Activated naive CD8-positive, alpha-beta T cell treated with anti-CD3 and anti-CD28 coated beads for 36 hours (primary cell): ENCODE measurements at regions not wholly inside any gene's neighbourhood (a gene's known extent, or its start where the extent isn't known, plus 50 kb on each side); places are given as distances from the start of the nearest gene placed in this dataset.

ENCODE experiments used
- DNase-seq: peaks from one replicate; pipeline ENCODE4 v3.0.0; 2021
- H3K27ac Mint-ChIP-seq: one replicate; pipeline ENCODE4 v1.8.0; 2022; ENCODE audit warnings: mild to moderate bottlenecking, moderate library complexity, mixed read lengths
- H3K27me3 Mint-ChIP-seq: one replicate; pipeline ENCODE4 v1.8.0; 2022; ENCODE audit warnings: mild to moderate bottlenecking, mixed read lengths
- H3K36me3 Mint-ChIP-seq: one replicate; pipeline ENCODE4 v1.8.0; 2021; ENCODE audit warnings: mild to moderate bottlenecking, mixed read lengths
- H3K4me1 Mint-ChIP-seq: one replicate; pipeline ENCODE4 v1.8.0; 2021; ENCODE audit warnings: mixed read lengths
- H3K4me3 Mint-ChIP-seq: one replicate; pipeline ENCODE4 v1.8.0; 2022; ENCODE audit warnings: mild to moderate bottlenecking, moderate library complexity, mixed read lengths
- H3K9me3 Mint-ChIP-seq: one replicate; pipeline ENCODE4 v1.8.0; 2022; ENCODE audit warnings: mixed read lengths

GRCh38 chr4:4913628-4914027 is 54.2 kb downstream of the MSX1 start:
- DNase-seq = no peak
- no peaks in the 10 kb centered on the region for H3K4me1 Mint-ChIP-seq
- peaks cover 7% of the 10 kb centered on the region for H3K27me3 Mint-ChIP-seq
- H3K36me3 Mint-ChIP-seq = no peaks in the 10 kb centered on the region
- H3K4me3 Mint-ChIP-seq = no peak overlapping the region
- H3K9me3 Mint-ChIP-seq = no peaks in the 10 kb centered on the region
- H3K27ac Mint-ChIP-seq = no peak overlapping the region

GRCh38 chr4:4914059-4914820 is 54.8 kb downstream of the MSX1 start:
- Mint-ChIP-seq H3K36me3 (no peaks in the 10 kb centered on the region), H3K27me3 (peaks cover 7% of the 10 kb centered on the region), H3K27ac (no peak overlapping the region), H3K4me3 (no peak overlapping the region), H3K4me1 (no peaks in the 10 kb centered on the region), H3K9me3 (no peaks in the 10 kb centered on the region)
- DNase-seq = no peak

DNA sequence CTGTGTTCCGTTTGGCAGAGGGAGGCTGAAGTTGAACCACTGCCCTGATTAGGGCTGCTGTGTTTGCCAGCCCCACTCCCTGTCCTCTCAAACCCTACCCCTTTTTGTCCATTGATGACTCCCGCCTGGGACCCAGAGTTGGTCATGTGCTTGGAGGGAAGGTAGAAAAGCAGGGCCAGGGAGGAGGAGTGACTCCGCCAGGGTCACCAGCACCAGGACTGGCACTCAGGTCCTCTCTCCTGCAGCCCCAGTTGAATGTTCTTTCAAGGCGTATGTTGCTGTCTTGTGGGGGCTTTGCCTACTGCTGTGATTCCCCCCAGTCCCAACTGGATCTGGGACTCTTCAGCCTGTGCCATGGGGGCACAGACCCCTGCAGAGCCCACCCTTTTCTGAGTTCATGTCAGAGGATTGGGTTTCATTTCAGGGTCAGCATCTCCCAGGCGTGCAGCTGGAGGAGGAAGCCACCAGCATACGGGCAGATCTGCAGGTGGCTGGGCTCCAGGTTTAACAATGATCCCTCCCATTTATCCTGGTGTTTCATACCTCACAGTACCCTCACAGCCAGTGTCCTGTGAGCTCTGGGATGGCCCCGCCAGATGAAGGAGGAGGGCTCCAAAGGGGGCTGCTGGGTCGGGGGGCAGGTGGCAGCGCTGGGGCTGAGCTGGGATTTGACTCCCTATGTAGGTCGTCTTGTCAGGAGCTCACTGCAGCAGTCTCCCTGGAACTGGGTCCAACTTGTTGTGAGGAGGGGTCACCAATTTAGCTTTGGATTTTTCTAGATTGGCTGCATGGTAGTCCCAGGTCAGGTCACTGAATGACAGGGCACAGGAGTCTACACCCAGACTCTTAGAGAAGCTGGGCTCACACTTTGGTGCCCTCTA is 55.7 kb downstream of the MSX1 start:
- no peak for DNase-seq
- Mint-ChIP-seq H3K9me3 (no peaks in the 10 kb centered on the region), H3K27me3 (peaks cover 7% of the 10 kb centered on the region)

DNA sequence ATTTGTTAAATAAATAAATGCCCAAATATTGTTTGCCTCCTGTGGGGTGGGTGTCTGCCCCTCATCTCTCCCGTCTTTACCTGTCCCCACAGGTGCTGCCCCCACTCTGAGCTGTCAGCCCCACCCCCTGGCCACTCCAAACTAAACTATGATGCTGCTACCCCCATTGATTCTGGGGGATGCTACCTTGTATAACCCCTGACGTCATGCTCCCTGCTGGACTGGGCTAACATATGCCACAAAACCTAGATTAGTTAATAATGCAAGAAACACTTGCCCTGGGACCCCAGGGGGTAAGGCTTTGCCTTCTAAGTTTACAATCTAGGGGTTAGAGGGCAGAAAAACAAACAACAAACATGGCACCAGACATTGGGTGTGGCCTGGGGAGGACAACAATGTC is 58.6 kb downstream of the MSX1 start:
- Mint-ChIP-seq H3K27ac (no peak overlapping the region), H3K9me3 (no peaks in the 10 kb centered on the region)

More for the DNA sequence above, 55.7 kb downstream of the MSX1 start:
- Mint-ChIP-seq H3K27ac (no peak overlapping the region), H3K36me3 (no peaks in the 10 kb centered on the region), H3K4me3 (no peak overlapping the region), H3K4me1 (no peaks in the 10 kb centered on the region)

GRCh38 chr4:4919927-4920326 is 60.5 kb downstream of the MSX1 start:
- no peak overlapping the region for H3K4me3 Mint-ChIP-seq
- peaks cover 4% of the 10 kb centered on the region for H3K9me3 Mint-ChIP-seq
- peaks cover 19% of the 10 kb centered on the region for H3K4me1 Mint-ChIP-seq
- no peak overlapping the region for H3K27ac Mint-ChIP-seq
- no peaks in the 10 kb centered on the region for H3K36me3 Mint-ChIP-seq
- H3K27me3 Mint-ChIP-seq = peaks cover 4% of the 10 kb centered on the region
- DNase-seq = no peak

More for the DNA sequence above, 58.6 kb downstream of the MSX1 start:
- DNase-seq = no peak
- Mint-ChIP-seq H3K4me3 (no peak overlapping the region), H3K36me3 (no peaks in the 10 kb centered on the region), H3K27me3 (peaks cover 4% of the 10 kb centered on the region), H3K4me1 (peaks cover 14% of the 10 kb centered on the region)

DNA sequence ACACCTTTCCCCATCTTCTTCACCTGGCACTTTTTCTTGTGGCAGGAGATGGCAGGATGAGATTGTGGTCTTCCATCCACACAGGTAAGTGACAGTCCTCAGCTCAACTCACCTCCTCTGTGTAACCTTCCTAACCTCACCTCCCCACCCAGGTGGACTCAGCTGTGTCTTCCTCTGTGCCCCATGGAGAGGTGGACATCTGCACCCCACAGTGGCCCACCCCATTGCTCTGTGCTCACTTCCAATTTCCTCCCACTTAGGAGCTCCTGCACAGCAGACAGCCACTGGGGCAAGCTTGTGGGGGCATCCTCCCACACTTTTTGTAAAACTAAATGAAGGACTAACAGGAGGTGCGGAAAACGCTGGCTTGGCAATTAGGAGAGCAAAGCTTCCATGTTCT is 61.6 kb downstream of the MSX1 start:
- Mint-ChIP-seq H3K36me3 (no peaks in the 10 kb centered on the region), H3K4me1 (peaks cover 19% of the 10 kb centered on the region), H3K27ac (no peak overlapping the region), H3K9me3 (peaks cover 5% of the 10 kb centered on the region), H3K4me3 (no peak overlapping the region), H3K27me3 (peaks cover 3% of the 10 kb centered on the region)
- DNase-seq = no peak

- Mint-ChIP-seq H3K4me3 (no peak overlapping the region), H3K4me1 (peaks cover 19% of the 10 kb centered on the region), H3K9me3 (peaks cover 11% of the 10 kb centered on the region), H3K27ac (no peak overlapping the region), H3K36me3 (no peaks in the 10 kb centered on the region), H3K27me3 (no peaks in the 10 kb centered on the region)
- DNase-seq = no peak
These were observed 63.0 kb downstream of the MSX1 start for GRCh38 chr4:4922441-4922840.

GRCh38 chr4:4923201-4923600 is 63.7 kb downstream of the MSX1 start:
- H3K9me3 Mint-ChIP-seq = peaks cover 11% of the 10 kb centered on the region
- peak overlapping the region; percentile 12 for H3K27ac Mint-ChIP-seq
- H3K4me1 Mint-ChIP-seq = peaks cover 19% of the 10 kb centered on the region
- no peaks in the 10 kb centered on the region for H3K27me3 Mint-ChIP-seq
- no peak overlapping the region for H3K4me3 Mint-ChIP-seq
- no peaks in the 10 kb centered on the region for H3K36me3 Mint-ChIP-seq
- no peak for DNase-seq

GRCh38 chr4:4930677-4931076 is 71.2 kb downstream of the MSX1 start:
- H3K27ac Mint-ChIP-seq = no peak overlapping the region
- no peak overlapping the region for H3K4me3 Mint-ChIP-seq
- no peaks in the 10 kb centered on the region for H3K27me3 Mint-ChIP-seq
- peaks cover 7% of the 10 kb centered on the region for H3K9me3 Mint-ChIP-seq
- DNase-seq = no peak
- H3K4me1 Mint-ChIP-seq = no peaks in the 10 kb centered on the region
- no peaks in the 10 kb centered on the region for H3K36me3 Mint-ChIP-seq

GRCh38 chr4:4935974-4936373 is 76.5 kb downstream of the MSX1 start:
- no peak for DNase-seq
- Mint-ChIP-seq H3K27ac (no peak overlapping the region), H3K9me3 (no peaks in the 10 kb centered on the region), H3K36me3 (no peaks in the 10 kb centered on the region), H3K4me3 (no peak overlapping the region), H3K27me3 (no peaks in the 10 kb centered on the region), H3K4me1 (no peaks in the 10 kb centered on the region)

DNA sequence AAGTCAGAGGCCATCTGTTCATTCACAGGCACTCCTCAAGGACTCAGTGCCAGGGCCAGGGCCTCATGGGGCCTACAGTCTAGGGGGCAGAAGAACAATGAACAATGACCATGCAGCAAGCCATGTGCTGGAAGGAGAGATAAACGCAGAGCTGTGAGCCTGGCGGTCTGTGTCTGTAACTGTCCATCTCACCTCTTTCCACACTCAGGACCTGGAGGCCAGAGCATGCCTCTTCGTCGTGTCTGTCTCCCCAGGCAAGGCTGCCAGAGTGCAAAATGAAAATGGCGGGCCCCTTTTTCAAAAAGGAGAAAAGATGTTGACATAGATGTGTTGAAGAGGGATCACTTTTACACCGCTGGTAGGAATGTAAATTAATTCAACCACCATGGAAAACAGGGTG is 78.5 kb downstream of the MSX1 start:
- H3K27ac Mint-ChIP-seq = no peak overlapping the region
- no peak for DNase-seq
- H3K4me3 Mint-ChIP-seq = no peak overlapping the region
- peaks cover 1% of the 10 kb centered on the region for H3K4me1 Mint-ChIP-seq
- no peaks in the 10 kb centered on the region for H3K36me3 Mint-ChIP-seq
- H3K9me3 Mint-ChIP-seq = no peaks in the 10 kb centered on the region
- no peaks in the 10 kb centered on the region for H3K27me3 Mint-ChIP-seq

DNA sequence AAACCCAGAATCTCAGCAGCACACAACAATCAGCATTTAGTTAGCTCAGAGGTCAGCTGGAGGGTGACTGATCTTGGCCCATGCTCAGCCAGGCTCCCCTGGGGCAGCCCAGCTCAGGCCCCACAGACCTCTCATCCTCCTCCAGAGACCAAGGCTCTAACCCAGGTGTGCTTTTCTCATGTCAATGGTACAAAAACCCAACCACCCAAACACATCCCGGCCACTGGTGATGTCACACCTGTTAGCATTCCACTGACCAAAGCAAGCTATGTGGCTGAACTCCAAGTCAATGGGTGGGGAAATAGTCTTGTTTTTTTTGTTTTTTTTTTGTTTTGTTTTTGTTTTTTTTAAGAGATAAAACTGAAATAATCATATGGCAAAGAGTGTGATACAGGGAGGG is 77.5 kb downstream of the CYTL1 start:
- H3K4me3 Mint-ChIP-seq = no peak overlapping the region
- H3K27ac Mint-ChIP-seq = no peak overlapping the region
- H3K4me1 Mint-ChIP-seq = peaks cover 20% of the 10 kb centered on the region

GRCh38 chr4:4942658-4943057 is 76.6 kb downstream of the CYTL1 start:
- H3K27ac Mint-ChIP-seq = no peak overlapping the region
- H3K36me3 Mint-ChIP-seq = peaks cover 6% of the 10 kb centered on the region
- H3K9me3 Mint-ChIP-seq = peaks cover 9% of the 10 kb centered on the region
- H3K27me3 Mint-ChIP-seq = no peaks in the 10 kb centered on the region
- no peak for DNase-seq
- peaks cover 20% of the 10 kb centered on the region for H3K4me1 Mint-ChIP-seq
- H3K4me3 Mint-ChIP-seq = no peak overlapping the region

More for the DNA sequence above, 77.5 kb downstream of the CYTL1 start:
- Mint-ChIP-seq H3K9me3 (peaks cover 9% of the 10 kb centered on the region), H3K27me3 (no peaks in the 10 kb centered on the region), H3K36me3 (peaks cover 6% of the 10 kb centered on the region)
- no peak for DNase-seq

GRCh38 chr4:4945021-4945420 is 74.2 kb downstream of the CYTL1 start:
- H3K9me3 Mint-ChIP-seq = peaks cover 9% of the 10 kb centered on the region
- peaks cover 6% of the 10 kb centered on the region for H3K36me3 Mint-ChIP-seq
- H3K4me1 Mint-ChIP-seq = peaks cover 20% of the 10 kb centered on the region
- DNase-seq = no peak
- H3K27ac Mint-ChIP-seq = no peak overlapping the region
- H3K27me3 Mint-ChIP-seq = no peaks in the 10 kb centered on the region
- H3K4me3 Mint-ChIP-seq = no peak overlapping the region

- H3K4me3 Mint-ChIP-seq = no peak overlapping the region
- no peaks in the 10 kb centered on the region for H3K27me3 Mint-ChIP-seq
These were observed 73.4 kb downstream of the CYTL1 start for GRCh38 chr4:4945829-4946228.

More at GRCh38 chr4:4945829-4946228, 73.4 kb downstream of the CYTL1 start:
- peaks cover 9% of the 10 kb centered on the region for H3K9me3 Mint-ChIP-seq
- DNase-seq = no peak
- peaks cover 6% of the 10 kb centered on the region for H3K36me3 Mint-ChIP-seq
- no peak overlapping the region for H3K27ac Mint-ChIP-seq
- peaks cover 20% of the 10 kb centered on the region for H3K4me1 Mint-ChIP-seq
